ENCODE measurements at regions not wholly inside any gene's neighbourhood (a gene's known extent, or its start where the extent isn't known, plus 50 kb on each side); places are given as distances from the start of the nearest gene placed in this dataset.

DNA sequence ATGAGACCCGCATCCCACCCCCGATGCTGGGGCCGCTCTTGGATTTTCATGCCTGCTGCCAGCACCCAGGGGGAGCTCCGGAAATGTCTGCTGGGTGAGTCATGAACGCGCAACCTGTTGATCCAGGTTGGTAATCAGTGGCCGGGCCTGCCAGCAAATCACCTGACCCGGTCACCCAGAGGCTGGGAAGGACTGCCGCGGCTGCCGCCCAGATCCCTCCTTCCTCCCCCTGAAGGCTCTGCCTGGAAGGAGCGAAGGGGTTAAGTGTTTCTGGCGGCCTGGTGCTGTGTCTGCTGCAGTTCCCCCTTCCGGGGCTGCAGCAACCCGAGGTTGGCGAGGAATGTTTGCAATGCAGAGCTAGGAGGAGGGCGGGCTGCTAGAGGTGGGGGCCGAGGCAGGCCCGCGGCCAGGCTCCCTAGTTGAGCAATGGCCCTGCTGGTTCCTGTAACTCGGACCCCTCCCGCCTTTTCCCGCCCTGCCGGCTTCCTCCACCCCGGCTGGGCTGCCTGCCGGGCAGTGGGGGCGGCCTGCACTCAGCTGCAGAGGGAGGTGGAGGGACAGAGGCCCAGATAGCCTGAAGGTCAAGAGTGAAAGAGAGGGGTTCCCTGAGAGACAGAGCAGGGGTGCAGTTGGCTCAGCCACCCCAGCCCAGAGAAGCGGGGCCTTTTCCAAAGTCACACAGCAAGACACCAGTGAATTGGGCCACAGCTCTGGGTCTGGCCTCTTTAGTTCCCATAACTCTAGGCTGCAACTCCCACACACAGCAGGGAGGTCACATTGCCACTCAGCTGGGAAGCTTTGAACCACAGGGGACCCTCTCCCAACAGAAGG lies 156.3 kb upstream of the IER5L start:
- TF ChIP-seq, protein P1, sequence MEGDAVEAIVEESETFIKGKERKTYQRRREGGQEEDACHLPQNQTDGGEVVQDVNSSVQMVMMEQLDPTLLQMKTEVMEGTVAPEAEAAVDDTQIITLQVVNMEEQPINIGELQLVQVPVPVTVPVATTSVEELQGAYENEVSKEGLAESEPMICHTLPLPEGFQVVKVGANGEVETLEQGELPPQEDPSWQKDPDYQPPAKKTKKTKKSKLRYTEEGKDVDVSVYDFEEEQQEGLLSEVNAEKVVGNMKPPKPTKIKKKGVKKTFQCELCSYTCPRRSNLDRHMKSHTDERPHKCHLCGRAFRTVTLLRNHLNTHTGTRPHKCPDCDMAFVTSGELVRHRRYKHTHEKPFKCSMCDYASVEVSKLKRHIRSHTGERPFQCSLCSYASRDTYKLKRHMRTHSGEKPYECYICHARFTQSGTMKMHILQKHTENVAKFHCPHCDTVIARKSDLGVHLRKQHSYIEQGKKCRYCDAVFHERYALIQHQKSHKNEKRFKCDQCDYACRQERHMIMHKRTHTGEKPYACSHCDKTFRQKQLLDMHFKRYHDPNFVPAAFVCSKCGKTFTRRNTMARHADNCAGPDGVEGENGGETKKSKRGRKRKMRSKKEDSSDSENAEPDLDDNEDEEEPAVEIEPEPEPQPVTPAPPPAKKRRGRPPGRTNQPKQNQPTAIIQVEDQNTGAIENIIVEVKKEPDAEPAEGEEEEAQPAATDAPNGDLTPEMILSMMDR (IDR thresholded peaks at IDR 0.05 in 8 of 11, conservative IDR thresholded peaks at IDR 0.05 in 3 of 11), result peak in 2 of 11 experiments; percentile 11 to 23
- TF ChIP-seq POLR2AphosphoS5 (IDR thresholded peaks at IDR 0.05), result peak; percentile 66 to 91 (median 75)
- TF ChIP-seq POLR2A (IDR thresholded peaks at IDR 0.05), result no peak
